ENCODE measurements at regions not wholly inside any gene's neighbourhood (a gene's known extent, or its start where the extent isn't known, plus 50 kb on each side); places are given as distances from the start of the nearest gene placed in this dataset.

- no peak overlapping the region for H3K27ac ChIP-seq (ENCODE audit: low read depth in 1 of 2, low read length in 2 of 2)
- no peaks in the 10 kb centered on the region for H3K36me3 ChIP-seq (ENCODE audit: control insufficient read depth in 4 of 4, insufficient read depth in 3 of 4, low read depth in 1 of 4, low read length in 3 of 4)
- peaks cover 0 to 6% (median 0%) of the 10 kb centered on the region in 4 donors for H3K27me3 ChIP-seq (ENCODE audit: control insufficient read depth in 4 of 4, insufficient read depth in 4 of 4, low read length in 3 of 4)
- TF ChIP-seq RAD21 (IDR thresholded peaks at IDR 0.05) = no peak
- no peak for TF ChIP-seq GABPA (IDR thresholded peaks at IDR 0.05 in 1 of 2, conservative IDR thresholded peaks at IDR 0.05 in 1 of 2)
- TF ChIP-seq, protein P1, sequence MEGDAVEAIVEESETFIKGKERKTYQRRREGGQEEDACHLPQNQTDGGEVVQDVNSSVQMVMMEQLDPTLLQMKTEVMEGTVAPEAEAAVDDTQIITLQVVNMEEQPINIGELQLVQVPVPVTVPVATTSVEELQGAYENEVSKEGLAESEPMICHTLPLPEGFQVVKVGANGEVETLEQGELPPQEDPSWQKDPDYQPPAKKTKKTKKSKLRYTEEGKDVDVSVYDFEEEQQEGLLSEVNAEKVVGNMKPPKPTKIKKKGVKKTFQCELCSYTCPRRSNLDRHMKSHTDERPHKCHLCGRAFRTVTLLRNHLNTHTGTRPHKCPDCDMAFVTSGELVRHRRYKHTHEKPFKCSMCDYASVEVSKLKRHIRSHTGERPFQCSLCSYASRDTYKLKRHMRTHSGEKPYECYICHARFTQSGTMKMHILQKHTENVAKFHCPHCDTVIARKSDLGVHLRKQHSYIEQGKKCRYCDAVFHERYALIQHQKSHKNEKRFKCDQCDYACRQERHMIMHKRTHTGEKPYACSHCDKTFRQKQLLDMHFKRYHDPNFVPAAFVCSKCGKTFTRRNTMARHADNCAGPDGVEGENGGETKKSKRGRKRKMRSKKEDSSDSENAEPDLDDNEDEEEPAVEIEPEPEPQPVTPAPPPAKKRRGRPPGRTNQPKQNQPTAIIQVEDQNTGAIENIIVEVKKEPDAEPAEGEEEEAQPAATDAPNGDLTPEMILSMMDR (IDR thresholded peaks at IDR 0.05; ENCODE audit: low read depth, low read length, missing input control) = no peak
- TF ChIP-seq, protein P2, sequence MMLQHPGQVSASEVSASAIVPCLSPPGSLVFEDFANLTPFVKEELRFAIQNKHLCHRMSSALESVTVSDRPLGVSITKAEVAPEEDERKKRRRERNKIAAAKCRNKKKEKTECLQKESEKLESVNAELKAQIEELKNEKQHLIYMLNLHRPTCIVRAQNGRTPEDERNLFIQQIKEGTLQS (IDR thresholded peaks at IDR 0.05) = no peak
- no peak for TF ChIP-seq HNF4G (IDR thresholded peaks at IDR 0.05)
- no peak for TF ChIP-seq FOXA2 (IDR thresholded peaks at IDR 0.05)
- no peak for TF ChIP-seq ZBTB33 (IDR thresholded peaks at IDR 0.05)
- no peak for TF ChIP-seq FOXA1 (IDR thresholded peaks at IDR 0.05)
- no peak for TF ChIP-seq REST (IDR thresholded peaks at IDR 0.05)
- TF ChIP-seq JUND (IDR thresholded peaks at IDR 0.05) = no peak
- no peak for TF ChIP-seq RXRA (IDR thresholded peaks at IDR 0.05)
- TF ChIP-seq, protein P3, sequence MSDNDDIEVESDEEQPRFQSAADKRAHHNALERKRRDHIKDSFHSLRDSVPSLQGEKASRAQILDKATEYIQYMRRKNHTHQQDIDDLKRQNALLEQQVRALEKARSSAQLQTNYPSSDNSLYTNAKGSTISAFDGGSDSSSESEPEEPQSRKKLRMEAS (IDR thresholded peaks at IDR 0.05) = no peak
- no peak for TF ChIP-seq YY1 (IDR thresholded peaks at IDR 0.05)
- no peak for TF ChIP-seq TAF1 (conservative IDR thresholded peaks at IDR 0.05)
- H3K4me1 ChIP-seq (ENCODE audit: control insufficient read depth in 4 of 4, insufficient read depth in 4 of 4, low read length in 3 of 4) = no peaks in the 10 kb centered on the region
- no peak for DNase-seq (ENCODE audit: low spot score)
- no peaks in the 10 kb centered on the region for H3K9me3 ChIP-seq (ENCODE audit: control insufficient read depth in 4 of 4, low read length in 3 of 4)
- H3K9ac ChIP-seq (ENCODE audit: low read depth in 1 of 2, low read length in 2 of 2) = no peak overlapping the region
- no peak overlapping the region for H3K4me3 ChIP-seq (ENCODE audit: low read depth in 1 of 3, low read length in 3 of 3)
Observed at GRCh38 chr14:21884995-21885394, 211.4 kb upstream of the OR4E1 start.

GRCh38 chr14:21882226-21882625, 208.6 kb upstream of the OR4E1 start:
- Histone ChIP-seq H3K9ac (ENCODE audit: low read depth in 1 of 2, low read length in 2 of 2) (no peak overlapping the region), H3K9me3 (ENCODE audit: control insufficient read depth in 4 of 4, low read length in 3 of 4) (no peaks in the 10 kb centered on the region), H3K4me1 (ENCODE audit: control insufficient read depth in 4 of 4, insufficient read depth in 4 of 4, low read length in 3 of 4) (no peaks in the 10 kb centered on the region), H3K4me3 (ENCODE audit: low read depth in 1 of 3, low read length in 3 of 3) (no peak overlapping the region), H3K27ac (ENCODE audit: low read depth in 1 of 2, low read length in 2 of 2) (no peak overlapping the region), H3K36me3 (ENCODE audit: control insufficient read depth in 4 of 4, insufficient read depth in 3 of 4, low read depth in 1 of 4, low read length in 3 of 4) (no peaks in the 10 kb centered on the region), H3K27me3 (ENCODE audit: control insufficient read depth in 4 of 4, insufficient read depth in 4 of 4, low read length in 3 of 4) (peaks cover 0 to 6% (median 0%) of the 10 kb centered on the region in 4 donors)
- 52% methylated on average over 1 of the region's 1 CpG for WGBS
- DNase-seq (ENCODE audit: low spot score) = no peak
- TF ChIP-seq TAF1 (conservative IDR thresholded peaks at IDR 0.05) = no peak
- no peak for TF ChIP-seq GABPA (IDR thresholded peaks at IDR 0.05 in 1 of 2, conservative IDR thresholded peaks at IDR 0.05 in 1 of 2)
- TF ChIP-seq EGR1 (IDR thresholded peaks at IDR 0.05; ENCODE audit: low read depth in 2 of 2) = no peak
- TF ChIP-seq, protein P1 (IDR thresholded peaks at IDR 0.05; ENCODE audit: low read depth, low read length, missing input control) = no peak
- no peak for TF ChIP-seq REST (IDR thresholded peaks at IDR 0.05)
- no peak for TF ChIP-seq HNF4G (IDR thresholded peaks at IDR 0.05)
- TF ChIP-seq SP1 (IDR thresholded peaks at IDR 0.05) = no peak
- TF ChIP-seq FOXA2 (IDR thresholded peaks at IDR 0.05) = no peak
- TF ChIP-seq NR2F2 (IDR thresholded peaks at IDR 0.05) = no peak

All from liver (tissue), 8 donors.